Thoracic aorta (tissue), 2 donors: ENCODE measurements at regions not wholly inside any gene's neighbourhood (a gene's known extent, or its start where the extent isn't known, plus 50 kb on each side); places are given as distances from the start of the nearest gene placed in this dataset.

Experiments
- ATAC-seq: fragments of 150-250 bp; one replicate; pipeline ENCODE4 v1.8.0; 2017; ENCODE audit warnings: low read depth; ENCODE audit not compliant: insufficient number of reproducible peaks, low FRiP score
- DNase-seq: peaks from one replicate; pipeline ENCODE4 v3.0.0-alpha.2; 2020; ENCODE audit warnings: low spot score
- H3K27ac ChIP-seq, 2 donors: fragments of 200-600 bp; sonication (generic); 1 replicate in 1 of 2; 2 replicates in 1 of 2; pipeline ENCODE4 v1.5.1; 2016; ENCODE audit warnings: mild to moderate bottlenecking in 2 of 2, moderate library complexity in 2 of 2
- H3K27me3 ChIP-seq: fragments of 200-600 bp; sonication (generic); replicated peaks from 2 replicates; pipeline ENCODE4 v1.6.0; 2016; ENCODE audit warnings: mild to moderate bottlenecking; ENCODE audit not compliant: insufficient read depth
- H3K36me3 ChIP-seq: fragments of 200-600 bp; sonication (generic); one replicate; pipeline ENCODE4 v1.5.1; 2016
- H3K4me1 ChIP-seq, 2 donors: fragments of 200-600 bp; sonication (generic); 1 replicate in 1 of 2; 2 replicates in 1 of 2; pipeline versions ENCODE4 v1.5.1 to v1.6.0; 2016; ENCODE audit warnings: low read depth in 2 of 2, mild to moderate bottlenecking in 1 of 2; ENCODE audit not compliant: control insufficient read depth in 1 of 2
- H3K4me3 ChIP-seq: fragments of 200-600 bp; sonication (generic); 2 replicates; pipeline ENCODE4 v1.5.1; 2016; ENCODE audit warnings: mild to moderate bottlenecking
- H3K9me3 ChIP-seq: fragments of 200-600 bp; sonication (generic); 2 replicates; pipeline ENCODE4 v1.5.1; 2016
- TF ChIP-seq, protein P1 (sequence below): fragments of 200-600 bp; sonication (generic); IDR thresholded peaks from one replicate; pipeline ENCODE4 v1.5.1; 2019; ENCODE audit warnings: antibody characterized with exemption

DNA sequence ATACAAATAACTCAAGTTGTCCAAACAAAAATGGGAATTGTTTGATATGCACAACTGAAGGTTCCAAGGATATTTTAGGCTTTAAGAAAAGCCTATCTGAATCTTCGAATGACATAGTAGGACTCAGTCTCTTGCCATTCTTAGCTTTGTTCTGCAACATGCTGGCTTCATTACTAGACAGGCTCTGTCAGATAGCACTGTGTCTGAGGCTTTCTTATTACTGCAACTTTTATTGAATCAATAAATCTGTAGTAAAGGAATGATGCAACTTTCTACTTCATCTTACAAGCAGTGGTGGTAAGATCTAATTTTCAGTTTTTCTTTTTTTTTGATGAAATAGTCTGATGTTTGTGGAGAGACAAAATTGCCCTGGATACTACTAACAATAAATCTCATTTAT lies 319.3 kb upstream of the CCDC179 start:
- no peak overlapping the region for H3K27ac ChIP-seq
- no peaks in the 10 kb centered on the region for H3K27me3 ChIP-seq
- no peak for DNase-seq
- TF ChIP-seq, protein P1, sequence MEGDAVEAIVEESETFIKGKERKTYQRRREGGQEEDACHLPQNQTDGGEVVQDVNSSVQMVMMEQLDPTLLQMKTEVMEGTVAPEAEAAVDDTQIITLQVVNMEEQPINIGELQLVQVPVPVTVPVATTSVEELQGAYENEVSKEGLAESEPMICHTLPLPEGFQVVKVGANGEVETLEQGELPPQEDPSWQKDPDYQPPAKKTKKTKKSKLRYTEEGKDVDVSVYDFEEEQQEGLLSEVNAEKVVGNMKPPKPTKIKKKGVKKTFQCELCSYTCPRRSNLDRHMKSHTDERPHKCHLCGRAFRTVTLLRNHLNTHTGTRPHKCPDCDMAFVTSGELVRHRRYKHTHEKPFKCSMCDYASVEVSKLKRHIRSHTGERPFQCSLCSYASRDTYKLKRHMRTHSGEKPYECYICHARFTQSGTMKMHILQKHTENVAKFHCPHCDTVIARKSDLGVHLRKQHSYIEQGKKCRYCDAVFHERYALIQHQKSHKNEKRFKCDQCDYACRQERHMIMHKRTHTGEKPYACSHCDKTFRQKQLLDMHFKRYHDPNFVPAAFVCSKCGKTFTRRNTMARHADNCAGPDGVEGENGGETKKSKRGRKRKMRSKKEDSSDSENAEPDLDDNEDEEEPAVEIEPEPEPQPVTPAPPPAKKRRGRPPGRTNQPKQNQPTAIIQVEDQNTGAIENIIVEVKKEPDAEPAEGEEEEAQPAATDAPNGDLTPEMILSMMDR: no peak
- H3K36me3 ChIP-seq: no peaks in the 10 kb centered on the region
- no peaks in the 10 kb centered on the region for H3K4me1 ChIP-seq
- ATAC-seq: no peak
- no peak overlapping the region for H3K4me3 ChIP-seq
- no peaks in the 10 kb centered on the region for H3K9me3 ChIP-seq

DNA sequence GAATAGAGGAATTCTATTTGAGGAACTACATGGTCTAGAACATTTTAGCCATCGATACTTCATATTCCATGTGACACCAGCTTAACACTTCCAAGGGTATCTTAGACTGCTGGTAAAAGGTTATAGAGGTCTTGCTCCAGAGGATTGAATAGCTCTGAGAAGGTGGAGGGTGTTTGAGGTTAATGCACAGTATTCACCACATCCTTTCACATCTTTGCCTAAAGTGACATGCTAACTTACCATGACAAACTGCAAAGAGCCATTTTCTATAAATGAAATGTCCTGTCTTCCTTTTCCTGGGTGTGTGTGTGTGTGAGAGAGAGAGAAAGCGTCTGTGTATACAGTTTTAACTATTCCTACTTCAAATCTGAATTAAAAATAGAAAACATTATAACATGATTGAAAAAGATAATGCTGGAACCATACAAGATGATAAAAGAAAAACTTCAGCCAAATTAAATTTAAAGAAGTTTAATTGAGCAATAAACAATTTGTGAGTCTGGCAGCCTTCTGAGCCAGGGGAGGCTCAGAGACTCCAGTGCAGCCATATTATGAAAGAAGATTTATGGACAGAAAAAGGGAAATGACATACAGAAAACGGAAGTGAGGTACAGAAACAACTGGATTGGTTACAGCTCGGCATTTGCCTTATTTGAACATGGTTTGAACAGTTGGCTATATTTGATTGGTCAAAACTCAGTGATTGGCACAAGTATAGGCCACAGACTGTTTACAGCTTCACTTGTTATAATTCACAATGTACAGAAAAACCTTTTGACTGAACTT lies 320.9 kb upstream of the CCDC179 start:
- no peaks in the 10 kb centered on the region for H3K36me3 ChIP-seq
- ATAC-seq: no peak

DNA sequence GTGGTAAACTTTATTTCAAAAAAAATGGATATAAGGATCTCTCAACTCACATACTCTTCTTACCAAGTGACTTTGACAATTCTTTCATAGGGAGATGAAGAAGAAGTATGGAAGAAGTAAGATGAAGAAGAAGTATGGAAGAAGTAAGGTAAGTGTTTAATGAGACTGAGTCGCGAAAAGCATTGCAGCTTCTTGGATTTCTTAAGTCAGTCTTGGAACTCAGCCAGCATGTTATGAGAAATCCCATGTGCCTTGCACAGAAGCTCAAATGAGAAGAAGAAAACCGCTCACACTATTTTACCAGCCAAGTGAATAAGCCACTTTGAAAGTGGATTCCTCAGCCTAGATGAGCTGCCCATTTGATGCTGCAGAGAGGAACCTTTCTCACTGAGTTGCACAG lies 332.0 kb upstream of the CCDC179 start:
- TF ChIP-seq, protein P1: no peak
- no peaks in the 10 kb centered on the region for H3K9me3 ChIP-seq
- no peaks in the 10 kb centered on the region for H3K4me1 ChIP-seq
- no peaks in the 10 kb centered on the region for H3K36me3 ChIP-seq
- DNase-seq: no peak
- no peak overlapping the region for H3K4me3 ChIP-seq
- no peak for ATAC-seq
- no peak overlapping the region for H3K27ac ChIP-seq
- no peaks in the 10 kb centered on the region for H3K27me3 ChIP-seq

More for the DNA sequence above, 320.9 kb upstream of the CCDC179 start:
- H3K9me3 ChIP-seq: no peaks in the 10 kb centered on the region
- H3K27ac ChIP-seq: no peak overlapping the region
- H3K4me3 ChIP-seq: no peak overlapping the region
- DNase-seq: no peak
- no peaks in the 10 kb centered on the region for H3K27me3 ChIP-seq
- TF ChIP-seq, protein P1: no peak
- no peaks in the 10 kb centered on the region for H3K4me1 ChIP-seq

DNA sequence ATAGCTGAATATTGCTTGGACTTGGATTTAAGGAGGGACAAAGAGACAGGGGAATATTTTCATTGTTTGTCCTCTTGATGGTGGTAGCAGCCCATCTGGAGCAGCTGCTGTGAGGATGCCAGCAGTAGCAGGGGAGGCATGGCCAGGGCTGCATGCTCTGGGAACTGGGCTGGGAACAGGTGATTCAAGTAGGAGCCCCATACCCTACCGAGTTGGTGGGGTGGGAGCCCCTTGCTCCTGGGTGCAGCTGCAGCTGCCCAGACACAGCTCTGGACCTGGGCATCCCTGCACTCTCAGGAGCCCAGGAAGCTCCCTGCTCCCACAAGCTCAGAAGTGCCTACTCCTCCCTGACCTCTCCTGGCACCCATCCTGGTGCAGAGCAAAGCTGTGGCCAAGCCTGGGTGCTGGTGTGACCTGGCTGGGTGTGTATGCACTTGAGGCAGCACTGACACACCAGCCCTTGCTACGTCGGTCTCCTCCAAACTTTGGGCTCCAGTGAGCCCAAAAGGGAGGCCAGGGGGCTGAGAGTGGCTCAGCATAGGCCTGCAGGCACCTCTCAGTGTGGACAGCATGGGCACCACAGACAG lies 341.8 kb upstream of the CCDC179 start:
- Histone ChIP-seq H3K9me3 (peaks cover 3% of the 10 kb centered on the region), H3K36me3 (no peaks in the 10 kb centered on the region), H3K27me3 (no peaks in the 10 kb centered on the region), H3K27ac (no peak overlapping the region), H3K4me3 (no peak overlapping the region), H3K4me1 (no peaks in the 10 kb centered on the region)
- ATAC-seq (no peak), DNase-seq (no peak)
- TF ChIP-seq, protein P1: no peak

DNA sequence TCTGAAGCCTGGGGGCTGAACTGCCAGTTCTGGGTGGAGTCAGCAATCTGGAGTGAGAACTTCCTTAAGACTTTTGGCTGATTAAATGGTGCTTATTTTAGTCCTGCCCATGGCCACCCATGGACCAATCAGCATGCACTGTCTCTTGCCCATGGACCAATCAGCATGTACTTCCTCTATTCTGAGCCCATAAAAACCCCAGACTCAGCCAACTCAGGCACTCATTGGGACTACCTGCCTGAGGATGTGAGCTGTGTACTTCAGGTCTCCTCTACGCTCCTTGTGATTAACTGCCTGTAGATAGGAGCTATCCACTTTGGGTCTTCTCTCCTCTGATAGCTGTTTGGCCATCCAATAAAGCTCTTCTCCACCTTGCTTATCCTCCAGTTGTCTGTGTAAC lies 342.3 kb upstream of the CCDC179 start:
- no peak for DNase-seq
- no peak for ATAC-seq
- no peaks in the 10 kb centered on the region for H3K4me1 ChIP-seq
- peaks cover 2% of the 10 kb centered on the region for H3K9me3 ChIP-seq
- no peaks in the 10 kb centered on the region for H3K27me3 ChIP-seq
- H3K27ac ChIP-seq: no peak overlapping the region
- H3K4me3 ChIP-seq: no peak overlapping the region
- TF ChIP-seq, protein P1: no peak
- H3K36me3 ChIP-seq: no peaks in the 10 kb centered on the region
